BLaER1 (cell line): ENCODE measurements at regions not wholly inside any gene's neighbourhood (a gene's known extent, or its start where the extent isn't known, plus 50 kb on each side); places are given as distances from the start of the nearest gene placed in this dataset.
"Not testable (repeated sequence)": the region's sequence is repeated elsewhere in the genome, so short reads cannot be mapped to it uniquely, and the experiment has no call there.

Experiments
- H3K27ac ChIP-seq: shearing (Covaris generic); formaldehyde crosslinking; 2 replicates; pipeline ENCODE4 v1.8.1; 2022
- H3K27me3 ChIP-seq: shearing (Covaris generic); formaldehyde crosslinking; 2 replicates; pipeline ENCODE4 v1.8.1; 2022
- H3K36me3 ChIP-seq: shearing (Covaris generic); formaldehyde crosslinking; 2 replicates; pipeline ENCODE4 v1.8.1; 2022
- H3K4me1 ChIP-seq: shearing (Covaris generic); formaldehyde crosslinking; 2 replicates; pipeline ENCODE4 v1.8.1; 2022
- H3K4me2 ChIP-seq: shearing (Covaris generic); formaldehyde crosslinking; 2 replicates; pipeline ENCODE4 v1.8.1; 2022
- H3K4me3 ChIP-seq: shearing (Covaris generic); formaldehyde crosslinking; 2 replicates; pipeline ENCODE4 v1.8.1; 2022
- H3K9ac ChIP-seq: shearing (Covaris generic); formaldehyde crosslinking; 2 replicates; pipeline ENCODE4 v1.8.1; 2022
- H3K9me3 ChIP-seq: shearing (Covaris generic); formaldehyde crosslinking; 2 replicates; pipeline ENCODE4 v1.8.1; 2022
- H4K20me1 ChIP-seq: shearing (Covaris generic); formaldehyde crosslinking; 2 replicates; pipeline ENCODE4 v1.8.1; 2022
- Cebpa-rat ChIP-seq: shearing (Covaris generic); IDR thresholded peaks from 2 replicates; pipeline ENCODE4 v1.8.1; 2022

DNA sequence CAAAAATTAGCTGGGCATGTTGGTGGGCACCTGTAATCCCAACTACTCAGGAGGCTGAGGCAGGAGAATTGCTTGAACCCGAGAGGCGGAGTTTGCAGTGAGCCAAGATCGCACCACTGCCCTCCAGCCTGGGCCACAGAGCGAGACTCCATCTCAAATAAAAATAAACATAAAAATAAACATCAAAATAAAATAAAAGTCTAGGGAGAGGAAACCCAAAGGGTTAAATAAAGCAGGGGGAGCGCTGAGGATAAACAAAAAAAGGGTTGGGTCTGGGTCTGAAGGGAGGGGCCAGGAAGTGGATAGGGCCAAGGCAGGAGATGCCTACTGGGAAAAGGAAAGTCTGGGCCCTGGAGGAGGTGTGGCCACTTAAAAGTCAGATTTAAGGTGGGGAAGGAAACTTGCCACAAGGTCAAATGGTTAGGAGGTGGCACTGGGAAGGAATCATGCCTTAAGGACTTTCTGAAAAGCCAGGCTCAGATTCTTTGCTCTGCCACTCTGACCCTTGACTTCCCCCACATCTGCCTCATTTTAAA is 150.0 kb downstream of the ADSS2 start:
- Histone ChIP-seq H3K9me3 (peaks cover 11% of the 10 kb centered on the region; the same call in 1 of the 2 replicates), H3K27me3 (no peaks in the 10 kb centered on the region), H3K27ac (no peak overlapping the region), H3K36me3 (no peaks in the 10 kb centered on the region), H4K20me1 (no peaks in the 10 kb centered on the region), H3K4me1 (peaks cover 24% of the 10 kb centered on the region; the same call in 1 of the 2 replicates), H3K4me3 (no peak overlapping the region), H3K4me2 (peak overlapping the region; percentile 2; the same call in 1 of the 2 replicates), H3K9ac (no peak overlapping the region)
- TF ChIP-seq Cebpa-rat = no peak

DNA sequence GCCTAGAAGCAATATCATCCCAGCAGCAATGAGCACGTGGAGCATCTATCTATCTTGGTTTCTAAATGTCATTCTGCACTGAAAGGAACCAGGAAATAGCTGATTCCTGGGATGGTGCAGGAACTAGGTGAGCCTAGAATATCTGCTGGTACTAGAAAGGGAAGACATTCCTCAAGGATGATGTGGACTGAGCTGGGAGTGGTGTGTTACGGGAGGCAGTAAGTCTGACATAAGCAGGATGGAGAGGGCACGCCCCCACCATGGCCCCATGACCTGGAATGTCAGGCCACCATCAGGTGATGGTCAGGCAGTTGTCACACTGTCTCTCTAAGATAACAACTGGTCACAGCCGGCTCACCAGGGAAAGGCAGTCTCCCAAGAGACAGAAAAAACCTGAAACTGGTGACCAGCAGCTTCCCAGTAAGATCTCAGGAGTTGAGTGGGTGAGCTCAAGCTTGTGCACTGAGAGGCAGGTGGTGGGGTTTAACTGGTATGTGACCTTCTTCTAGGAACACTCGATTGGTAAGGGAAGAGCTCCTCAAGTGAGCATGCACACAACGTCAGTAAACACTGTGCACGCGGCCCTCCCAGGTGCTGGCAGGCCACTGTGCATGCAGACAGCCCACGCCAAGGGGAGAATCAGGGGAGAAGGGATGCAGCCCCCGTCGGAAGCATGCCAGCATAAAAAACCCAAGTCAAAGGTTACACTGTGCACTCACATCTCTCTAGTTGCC is 148.7 kb downstream of the ADSS2 start:
- peaks cover 19% of the 10 kb centered on the region for H3K9me3 ChIP-seq
- no peaks in the 10 kb centered on the region for H3K27me3 ChIP-seq
- H3K9ac ChIP-seq = no peak overlapping the region
- no peak overlapping the region for H3K4me3 ChIP-seq
- no peak overlapping the region for H3K27ac ChIP-seq
- H3K4me2 ChIP-seq = no peak overlapping the region
- no peak for TF ChIP-seq Cebpa-rat
- peaks cover 19% of the 10 kb centered on the region; the same call in 1 of the 2 replicates for H3K4me1 ChIP-seq
- no peaks in the 10 kb centered on the region for H4K20me1 ChIP-seq
- no peaks in the 10 kb centered on the region for H3K36me3 ChIP-seq

DNA sequence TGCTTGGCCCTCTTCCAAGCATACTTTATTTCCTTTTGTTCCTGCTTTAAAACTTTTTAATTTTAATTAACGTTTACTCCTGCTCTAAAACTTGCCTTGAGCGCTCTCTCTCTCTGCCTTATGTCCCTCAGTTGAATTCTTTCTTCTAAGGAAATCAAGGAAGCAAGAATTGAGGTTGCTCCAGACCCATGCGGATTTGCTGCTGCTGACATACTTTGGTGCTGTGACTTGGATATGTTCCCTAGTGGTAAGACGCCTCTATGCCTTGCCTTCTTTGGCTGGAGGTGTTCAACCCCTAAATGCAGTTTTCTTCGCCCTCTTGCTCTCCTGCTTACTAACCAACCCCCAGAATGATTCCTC is 148.1 kb downstream of the ADSS2 start:
- H3K27ac ChIP-seq = no peak overlapping the region
- no peaks in the 10 kb centered on the region for H4K20me1 ChIP-seq
- no peak overlapping the region for H3K4me3 ChIP-seq
- H3K9ac ChIP-seq = no peak overlapping the region
- H3K9me3 ChIP-seq = peaks cover 24% of the 10 kb centered on the region
- H3K36me3 ChIP-seq = no peaks in the 10 kb centered on the region
- TF ChIP-seq Cebpa-rat = no peak
- peaks cover 15% of the 10 kb centered on the region; the same call in 1 of the 2 replicates for H3K4me1 ChIP-seq
- H3K27me3 ChIP-seq = no peaks in the 10 kb centered on the region
- H3K4me2 ChIP-seq = no peak overlapping the region

DNA sequence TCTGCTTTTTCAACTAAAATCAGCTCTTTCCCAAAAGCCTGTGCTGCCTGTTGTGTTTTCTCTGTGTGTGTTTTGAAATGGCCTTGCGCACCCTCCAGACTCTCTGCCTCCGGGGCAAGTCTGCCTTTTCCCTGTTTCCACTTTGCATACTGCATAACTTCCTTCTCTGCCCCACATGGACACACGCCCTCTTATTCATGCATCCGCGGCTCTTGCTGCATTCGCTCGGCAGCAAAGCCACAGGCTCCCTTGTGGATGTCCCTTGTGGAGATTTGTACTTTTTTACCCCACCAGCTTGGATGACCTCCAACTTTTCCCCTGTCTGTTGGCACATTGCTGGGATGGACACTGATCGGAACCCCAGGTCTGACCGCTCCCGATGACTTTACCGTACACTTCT is 147.6 kb downstream of the ADSS2 start:
- Histone ChIP-seq H3K4me2 (no peak overlapping the region), H3K4me3 (no peak overlapping the region), H3K27ac (no peak overlapping the region), H4K20me1 (no peaks in the 10 kb centered on the region), H3K27me3 (no peaks in the 10 kb centered on the region), H3K9ac (no peak overlapping the region), H3K36me3 (no peaks in the 10 kb centered on the region), H3K4me1 (peaks cover 9% of the 10 kb centered on the region; the same call in 1 of the 2 replicates), H3K9me3 (peaks cover 29% of the 10 kb centered on the region)
- no peak for TF ChIP-seq Cebpa-rat

DNA sequence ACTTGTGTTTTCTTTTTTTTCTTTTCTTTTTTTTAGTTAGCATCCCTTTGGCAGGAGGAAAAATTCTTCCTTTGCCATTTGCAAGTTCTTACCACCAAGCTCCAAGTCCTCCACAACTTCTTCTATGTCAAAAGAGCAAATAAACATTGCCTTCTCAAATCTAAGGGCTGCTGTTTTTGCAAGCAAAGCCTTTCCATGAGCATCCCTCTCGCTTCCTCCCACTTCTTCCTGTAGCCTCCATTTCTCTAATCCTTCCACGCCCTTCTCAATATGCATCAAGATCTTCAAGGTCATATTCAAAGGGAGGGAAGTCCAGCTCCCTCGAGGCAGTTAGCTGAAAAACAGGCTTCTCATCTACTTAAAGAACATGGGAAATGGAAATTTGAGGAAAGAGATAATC is 147.1 kb downstream of the ADSS2 start:
- Histone ChIP-seq H4K20me1 (no peaks in the 10 kb centered on the region), H3K27ac (no peak overlapping the region), H3K4me1 (peaks cover 9% of the 10 kb centered on the region; the same call in 1 of the 2 replicates), H3K27me3 (no peaks in the 10 kb centered on the region), H3K9ac (no peak overlapping the region), H3K4me2 (no peak overlapping the region), H3K4me3 (no peak overlapping the region), H3K9me3 (peaks cover 34% of the 10 kb centered on the region), H3K36me3 (no peaks in the 10 kb centered on the region)
- TF ChIP-seq Cebpa-rat = no peak

DNA sequence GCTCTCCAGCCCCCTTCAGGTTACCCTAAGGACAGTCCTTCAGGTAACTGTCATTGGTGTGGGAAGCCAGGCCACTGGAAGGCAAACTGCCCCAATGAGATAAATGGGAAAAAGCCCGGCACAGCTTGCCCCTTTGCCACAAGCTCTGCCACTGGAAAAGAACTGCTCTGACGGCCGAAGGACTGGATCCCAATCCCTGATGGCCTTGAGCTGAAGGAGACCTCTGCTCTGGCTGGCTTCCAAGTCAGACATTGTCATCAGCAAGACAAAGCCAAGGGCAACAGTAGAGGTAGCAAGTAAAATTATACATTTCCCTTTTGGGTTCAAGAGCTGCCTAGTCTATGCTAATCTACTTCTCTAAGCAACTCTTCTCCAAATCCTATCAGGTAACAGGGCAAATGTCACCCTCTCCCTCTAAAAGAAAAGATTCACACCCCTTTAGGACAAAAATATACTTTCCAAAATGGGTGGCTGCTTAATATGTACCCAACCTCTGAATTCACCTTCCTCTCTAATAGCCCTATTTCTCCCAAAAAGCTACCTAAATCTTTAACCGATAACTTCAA is 145.8 kb downstream of the ADSS2 start:
- Histone ChIP-seq H3K9ac (no peak overlapping the region), H3K4me2 (no peak overlapping the region), H3K9me3 (peaks cover 34% of the 10 kb centered on the region), H3K4me1 (peaks cover 9% of the 10 kb centered on the region; the same call in 1 of the 2 replicates), H3K27ac (no peak overlapping the region), H3K4me3 (no peak overlapping the region), H4K20me1 (no peaks in the 10 kb centered on the region), H3K36me3 (no peaks in the 10 kb centered on the region), H3K27me3 (no peaks in the 10 kb centered on the region)
- no peak for TF ChIP-seq Cebpa-rat

DNA sequence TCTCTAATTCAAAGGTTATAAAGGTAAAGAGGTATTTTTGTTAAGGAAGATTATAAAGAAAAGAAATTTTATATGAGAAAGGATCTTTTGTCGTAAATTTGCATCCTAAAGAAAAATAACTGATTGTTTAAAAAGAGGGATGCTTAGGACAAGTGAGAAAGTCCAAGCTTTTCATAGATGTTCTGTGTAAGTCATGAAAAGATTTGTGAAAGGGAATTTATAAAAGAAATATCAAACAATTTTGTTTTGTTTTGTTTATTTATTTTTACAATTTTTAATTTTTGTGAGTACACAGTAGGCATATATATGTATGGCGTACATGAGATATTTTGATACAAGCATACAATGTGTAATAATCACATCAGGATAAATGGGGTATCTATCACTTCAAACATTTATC is 145.2 kb downstream of the ADSS2 start:
- no peak for TF ChIP-seq Cebpa-rat
- Histone ChIP-seq H3K27ac (no peak overlapping the region), H3K4me2 (no peak overlapping the region), H3K27me3 (no peaks in the 10 kb centered on the region), H3K4me1 (peaks cover 7% of the 10 kb centered on the region; the same call in 1 of the 2 replicates), H3K4me3 (no peak overlapping the region), H4K20me1 (no peaks in the 10 kb centered on the region), H3K9me3 (peaks cover 34% of the 10 kb centered on the region), H3K9ac (no peak overlapping the region), H3K36me3 (no peaks in the 10 kb centered on the region)

DNA sequence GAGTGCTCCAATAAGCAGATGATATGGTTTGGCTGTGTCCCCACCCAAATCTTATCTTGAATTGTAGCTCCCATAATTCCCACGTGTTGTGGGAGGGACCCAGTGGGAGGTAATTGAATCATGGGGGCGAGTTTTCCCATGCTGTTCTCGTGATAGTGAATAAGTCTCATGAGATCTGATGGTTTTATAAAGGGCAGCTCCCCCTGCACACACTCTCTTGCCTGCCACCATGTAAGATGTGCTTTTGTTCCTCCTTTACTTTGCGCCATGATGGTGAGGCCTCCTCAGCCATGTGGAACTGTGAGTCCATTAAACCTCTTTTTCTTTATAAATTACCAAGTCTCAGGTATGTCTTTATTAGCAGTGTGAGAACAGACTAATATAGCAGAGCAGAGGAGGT is 142.5 kb downstream of the ADSS2 start:
- not testable (repeated sequence) for H3K4me1 ChIP-seq, H3K4me2 ChIP-seq, H3K9ac ChIP-seq, H3K27ac ChIP-seq, H3K27me3 ChIP-seq, H4K20me1 ChIP-seq, H3K4me3 ChIP-seq, H3K36me3 ChIP-seq
- peaks cover 34% of the 10 kb centered on the region for H3K9me3 ChIP-seq

DNA sequence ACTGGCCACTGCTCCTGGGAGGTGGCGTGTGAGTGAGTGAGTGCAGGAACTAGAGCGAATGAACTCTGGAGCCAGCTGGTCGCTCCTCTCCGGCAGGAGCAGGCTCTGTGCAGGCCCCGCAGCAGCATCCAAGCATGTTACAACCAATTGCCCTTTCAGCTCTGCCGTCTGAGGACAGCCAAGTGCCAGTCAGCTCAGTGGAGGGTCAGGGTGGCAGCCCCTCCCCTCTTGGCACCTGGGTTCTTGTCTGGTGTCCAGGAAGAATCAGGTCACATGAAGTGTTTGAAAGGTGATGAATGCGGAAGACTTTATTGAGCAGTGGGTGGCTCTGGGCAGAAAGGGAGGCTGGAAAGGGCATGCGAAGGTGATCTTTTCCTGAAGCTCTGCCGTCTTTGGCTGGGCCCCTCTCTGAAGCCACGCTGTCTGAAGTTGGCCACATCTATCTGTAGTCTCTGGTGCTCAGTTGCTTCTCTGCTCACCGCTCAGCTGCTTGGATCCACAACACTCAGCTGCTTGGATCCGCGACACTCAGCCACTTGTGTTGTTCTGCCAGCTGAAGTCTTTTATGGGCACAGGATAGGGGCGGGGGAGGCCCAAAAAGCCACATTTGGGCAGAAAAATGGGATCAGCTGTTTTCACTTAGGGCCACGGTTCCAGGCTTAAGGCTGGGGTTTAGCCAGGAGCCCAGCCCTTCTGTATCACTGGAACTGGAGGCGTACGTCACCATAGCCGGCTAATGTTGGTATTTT is 139.8 kb downstream of the ADSS2 start:
- H3K4me2 ChIP-seq = no peak overlapping the region
- TF ChIP-seq Cebpa-rat = no peak
- H4K20me1 ChIP-seq = no peaks in the 10 kb centered on the region
- no peak overlapping the region for H3K27ac ChIP-seq
- H3K9ac ChIP-seq = no peak overlapping the region
- no peaks in the 10 kb centered on the region for H3K27me3 ChIP-seq
- H3K36me3 ChIP-seq = no peaks in the 10 kb centered on the region
- no peak overlapping the region for H3K4me3 ChIP-seq
- H3K4me1 ChIP-seq = no peaks in the 10 kb centered on the region
- peaks cover 23% of the 10 kb centered on the region for H3K9me3 ChIP-seq

DNA sequence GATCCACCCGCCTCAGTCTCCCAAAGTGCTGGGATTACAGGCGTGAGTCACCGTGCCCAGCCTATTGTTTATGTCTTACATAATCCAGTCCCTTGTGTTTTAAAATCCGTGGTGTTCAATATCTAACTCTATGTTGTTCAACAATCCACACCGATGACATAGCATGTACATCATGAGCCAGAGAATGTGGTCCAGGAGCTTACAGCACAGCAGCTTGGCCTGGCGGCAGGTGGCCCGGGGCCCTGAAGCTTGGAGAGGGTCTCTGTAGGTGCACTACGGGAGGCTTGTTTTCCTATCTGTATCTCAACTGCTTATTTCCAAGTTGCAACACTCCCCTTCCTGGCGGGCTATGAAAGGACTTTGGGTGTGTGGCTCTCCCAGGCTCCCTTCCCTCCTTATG is 138.4 kb downstream of the ADSS2 start:
- H3K9ac ChIP-seq = no peak overlapping the region

More for the DNA sequence above, 138.4 kb downstream of the ADSS2 start:
- H3K4me2 ChIP-seq = no peak overlapping the region
- no peak overlapping the region for H3K4me3 ChIP-seq
- no peaks in the 10 kb centered on the region for H4K20me1 ChIP-seq
- H3K36me3 ChIP-seq = no peaks in the 10 kb centered on the region
- peaks cover under 1% of the 10 kb centered on the region; the same call in 1 of the 2 replicates for H3K4me1 ChIP-seq
- no peaks in the 10 kb centered on the region for H3K27me3 ChIP-seq
- H3K27ac ChIP-seq = no peak overlapping the region
- TF ChIP-seq Cebpa-rat = no peak
- H3K9me3 ChIP-seq = peaks cover 12% of the 10 kb centered on the region
